HepG2 (cell line): ENCODE measurements at regions not wholly inside any gene's neighbourhood (a gene's known extent, or its start where the extent isn't known, plus 50 kb on each side); places are given as distances from the start of the nearest gene placed in this dataset.

Source experiments
- FOXK1 ChIP-seq: sonication (generic); formaldehyde crosslinking; IDR thresholded peaks from 2 replicates; pipeline ENCODE4 v1.4.0; 2020; ENCODE audit warnings: low read depth, missing genetic modification reagents, borderline replicate concordance
- FOXM1 ChIP-seq: sonication (generic); formaldehyde crosslinking; IDR thresholded peaks from 2 replicates; pipeline ENCODE4 v1.5.0; 2020; ENCODE audit warnings: missing genetic modification reagents
- MAFK ChIP-seq, 2 experiments: IDR thresholded peaks in 1 of 2; conservative IDR thresholded peaks in 1 of 2; 2 replicates each; pipeline ENCODE4 v1.6.1; 2011; ENCODE audit warnings: improper control_type of control experiment in 2 of 2, low read length in 2 of 2
- POLR2AphosphoS2 ChIP-seq: IDR thresholded peaks from 2 replicates; pipeline ENCODE4 v1.6.1; 2011; ENCODE audit warnings: low read depth, low read length, improper control_type of control experiment
- TAF1 ChIP-seq: sonication (generic); formaldehyde crosslinking; IDR thresholded peaks from 2 replicates; pipeline ENCODE4 v1.4.0; 2020; ENCODE audit warnings: missing genetic modification reagents
- TBP ChIP-seq: sonication (generic); formaldehyde crosslinking; IDR thresholded peaks from 2 replicates; pipeline ENCODE4 v1.5.0; 2020; ENCODE audit warnings: missing genetic modification reagents
- U2AF1 ChIP-seq: fragments of 200-400 bp; formaldehyde crosslinking; optimal IDR thresholded peaks from 2 replicates; pipeline ENCODE3; 2017; ENCODE audit warnings: mild to moderate bottlenecking, low read depth, low read length
- ZNF557 ChIP-seq: sonication (generic); formaldehyde crosslinking; IDR thresholded peaks from 2 replicates; pipeline ENCODE4 v1.4.0; 2020; ENCODE audit warnings: missing genetic modification reagents
- ZNF839 ChIP-seq: sonication (generic); formaldehyde crosslinking; IDR thresholded peaks from 2 replicates; pipeline ENCODE4 v1.4.0; 2020; ENCODE audit warnings: missing genetic modification reagents, mild to moderate bottlenecking, borderline replicate concordance
- TF ChIP-seq, protein P1 (sequence below): sonication (generic); formaldehyde crosslinking; IDR thresholded peaks from 2 replicates; pipeline ENCODE4 v1.5.0; 2020; ENCODE audit warnings: mild to moderate bottlenecking, missing genetic modification reagents, moderate library complexity
- TF ChIP-seq, protein P2 (sequence below): IDR thresholded peaks from 2 replicates; pipeline ENCODE4 v1.6.1; 2016; ENCODE audit warnings: low read depth, missing genetic modification reagents, missing compliant biosample characterization

DNA sequence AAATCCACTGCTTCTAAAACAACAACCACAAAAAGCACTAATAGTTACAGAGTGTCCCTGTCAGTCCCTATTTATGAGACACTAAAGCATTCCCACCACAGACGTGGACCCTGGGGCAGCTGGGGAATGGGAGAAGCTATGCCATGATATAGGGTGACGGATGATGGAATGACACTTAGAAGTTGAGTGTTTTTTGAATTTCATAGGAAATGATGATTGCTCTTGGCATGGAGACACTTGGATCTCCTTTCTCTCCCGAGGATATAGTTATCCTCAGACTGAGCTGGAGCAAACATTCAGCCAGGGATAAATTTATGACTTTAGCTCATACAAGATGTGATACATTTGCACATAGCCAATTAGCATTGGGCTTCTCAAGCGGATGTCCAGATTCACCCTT is 151.2 kb downstream of the EDN3 start:
- TF ChIP-seq FOXM1 (CRISPR knock-in tag) (no peak), POLR2AphosphoS2 (no peak), MAFK (conservative IDR thresholded peaks at IDR 0.05 in 1 of 2, IDR thresholded peaks at IDR 0.05 in 1 of 2; ENCODE audit: low read length in 2 of 2) (no peak), ZNF557 (CRISPR knock-in tag) (no peak), TBP (no peak), TAF1 (CRISPR knock-in tag) (no peak), FOXK1 (CRISPR knock-in tag) (no peak), U2AF1 (no peak), ZNF839 (CRISPR knock-in tag) (no peak)
- TF ChIP-seq, protein P1, sequence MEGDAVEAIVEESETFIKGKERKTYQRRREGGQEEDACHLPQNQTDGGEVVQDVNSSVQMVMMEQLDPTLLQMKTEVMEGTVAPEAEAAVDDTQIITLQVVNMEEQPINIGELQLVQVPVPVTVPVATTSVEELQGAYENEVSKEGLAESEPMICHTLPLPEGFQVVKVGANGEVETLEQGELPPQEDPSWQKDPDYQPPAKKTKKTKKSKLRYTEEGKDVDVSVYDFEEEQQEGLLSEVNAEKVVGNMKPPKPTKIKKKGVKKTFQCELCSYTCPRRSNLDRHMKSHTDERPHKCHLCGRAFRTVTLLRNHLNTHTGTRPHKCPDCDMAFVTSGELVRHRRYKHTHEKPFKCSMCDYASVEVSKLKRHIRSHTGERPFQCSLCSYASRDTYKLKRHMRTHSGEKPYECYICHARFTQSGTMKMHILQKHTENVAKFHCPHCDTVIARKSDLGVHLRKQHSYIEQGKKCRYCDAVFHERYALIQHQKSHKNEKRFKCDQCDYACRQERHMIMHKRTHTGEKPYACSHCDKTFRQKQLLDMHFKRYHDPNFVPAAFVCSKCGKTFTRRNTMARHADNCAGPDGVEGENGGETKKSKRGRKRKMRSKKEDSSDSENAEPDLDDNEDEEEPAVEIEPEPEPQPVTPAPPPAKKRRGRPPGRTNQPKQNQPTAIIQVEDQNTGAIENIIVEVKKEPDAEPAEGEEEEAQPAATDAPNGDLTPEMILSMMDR (CRISPR knock-in tag): no peak
- TF ChIP-seq, protein P2, sequence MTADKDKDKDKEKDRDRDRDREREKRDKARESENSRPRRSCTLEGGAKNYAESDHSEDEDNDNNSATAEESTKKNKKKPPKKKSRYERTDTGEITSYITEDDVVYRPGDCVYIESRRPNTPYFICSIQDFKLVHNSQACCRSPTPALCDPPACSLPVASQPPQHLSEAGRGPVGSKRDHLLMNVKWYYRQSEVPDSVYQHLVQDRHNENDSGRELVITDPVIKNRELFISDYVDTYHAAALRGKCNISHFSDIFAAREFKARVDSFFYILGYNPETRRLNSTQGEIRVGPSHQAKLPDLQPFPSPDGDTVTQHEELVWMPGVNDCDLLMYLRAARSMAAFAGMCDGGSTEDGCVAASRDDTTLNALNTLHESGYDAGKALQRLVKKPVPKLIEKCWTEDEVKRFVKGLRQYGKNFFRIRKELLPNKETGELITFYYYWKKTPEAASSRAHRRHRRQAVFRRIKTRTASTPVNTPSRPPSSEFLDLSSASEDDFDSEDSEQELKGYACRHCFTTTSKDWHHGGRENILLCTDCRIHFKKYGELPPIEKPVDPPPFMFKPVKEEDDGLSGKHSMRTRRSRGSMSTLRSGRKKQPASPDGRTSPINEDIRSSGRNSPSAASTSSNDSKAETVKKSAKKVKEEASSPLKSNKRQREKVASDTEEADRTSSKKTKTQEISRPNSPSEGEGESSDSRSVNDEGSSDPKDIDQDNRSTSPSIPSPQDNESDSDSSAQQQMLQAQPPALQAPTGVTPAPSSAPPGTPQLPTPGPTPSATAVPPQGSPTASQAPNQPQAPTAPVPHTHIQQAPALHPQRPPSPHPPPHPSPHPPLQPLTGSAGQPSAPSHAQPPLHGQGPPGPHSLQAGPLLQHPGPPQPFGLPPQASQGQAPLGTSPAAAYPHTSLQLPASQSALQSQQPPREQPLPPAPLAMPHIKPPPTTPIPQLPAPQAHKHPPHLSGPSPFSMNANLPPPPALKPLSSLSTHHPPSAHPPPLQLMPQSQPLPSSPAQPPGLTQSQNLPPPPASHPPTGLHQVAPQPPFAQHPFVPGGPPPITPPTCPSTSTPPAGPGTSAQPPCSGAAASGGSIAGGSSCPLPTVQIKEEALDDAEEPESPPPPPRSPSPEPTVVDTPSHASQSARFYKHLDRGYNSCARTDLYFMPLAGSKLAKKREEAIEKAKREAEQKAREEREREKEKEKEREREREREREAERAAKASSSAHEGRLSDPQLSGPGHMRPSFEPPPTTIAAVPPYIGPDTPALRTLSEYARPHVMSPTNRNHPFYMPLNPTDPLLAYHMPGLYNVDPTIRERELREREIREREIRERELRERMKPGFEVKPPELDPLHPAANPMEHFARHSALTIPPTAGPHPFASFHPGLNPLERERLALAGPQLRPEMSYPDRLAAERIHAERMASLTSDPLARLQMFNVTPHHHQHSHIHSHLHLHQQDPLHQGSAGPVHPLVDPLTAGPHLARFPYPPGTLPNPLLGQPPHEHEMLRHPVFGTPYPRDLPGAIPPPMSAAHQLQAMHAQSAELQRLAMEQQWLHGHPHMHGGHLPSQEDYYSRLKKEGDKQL (CRISPR knock-in tag): no peak
